ENCODE measurements at regions not wholly inside any gene's neighbourhood (a gene's known extent, or its start where the extent isn't known, plus 50 kb on each side); places are given as distances from the start of the nearest gene placed in this dataset.
"Not testable (repeated sequence)": the region's sequence is repeated elsewhere in the genome, so short reads cannot be mapped to it uniquely, and the experiment has no call there.

- Histone ChIP-seq H3K4me1 (peaks cover 0 to 17% (median 0%) of the 10 kb centered on the region in 9 donors), H3K36me3 (no peaks in the 10 kb centered on the region), H3K9me3 (peaks cover 0 to 7% (median 0%) of the 10 kb centered on the region in 11 donors), H3K27ac (peak overlapping the region in 5 of 10 donors; percentile 35 to 75 (median 62)), H3K27me3 (no peaks in the 10 kb centered on the region), H3K4me3 (no peak overlapping the region)
- TF ChIP-seq CTCF (IDR thresholded peaks at IDR 0.05), result no peak
- intact Hi-C loops (cut with DNase I), result no loop called here
- WGBS, 2 donors, result 31 to 37% methylated on average over 1 of the region's 1 CpG
- DNase-seq (no peak), ATAC-seq (peak in 6 of 8 donors; percentile 62 to 97 (median 85))
Observed at GRCh38 chr6:80956898-80957297, 795.6 kb downstream of the TENT5A start.

DNA sequence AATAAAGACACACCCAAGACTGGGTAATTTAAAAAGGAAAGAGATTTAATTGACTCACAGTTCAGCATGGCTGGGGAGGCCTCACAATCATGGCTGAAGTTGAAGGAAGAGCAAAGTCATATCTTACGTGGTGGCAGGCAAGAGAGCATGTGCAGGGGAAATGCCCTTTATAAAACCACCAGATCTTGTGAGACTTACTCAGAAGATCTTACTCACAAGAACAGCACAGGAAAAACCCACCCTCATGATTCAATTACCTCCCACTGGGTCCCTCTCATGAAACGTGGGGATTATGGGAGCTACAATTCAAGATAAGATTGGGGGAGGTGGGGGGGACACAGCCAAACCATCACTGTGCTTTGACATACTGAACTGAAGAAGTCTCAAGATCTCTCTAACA lies 800.0 kb downstream of the TENT5A start:
- DNase-seq; H3K27me3 ChIP-seq; H3K27ac ChIP-seq; H3K36me3 ChIP-seq; H3K4me3 ChIP-seq; ATAC-seq; H3K4me1 ChIP-seq; intact Hi-C loops (cut with DNase I); H3K9me3 ChIP-seq: not testable (repeated sequence)
- WGBS, 2 donors, result 59 to 64% methylated on average over 2 of the region's 2 CpGs

DNA sequence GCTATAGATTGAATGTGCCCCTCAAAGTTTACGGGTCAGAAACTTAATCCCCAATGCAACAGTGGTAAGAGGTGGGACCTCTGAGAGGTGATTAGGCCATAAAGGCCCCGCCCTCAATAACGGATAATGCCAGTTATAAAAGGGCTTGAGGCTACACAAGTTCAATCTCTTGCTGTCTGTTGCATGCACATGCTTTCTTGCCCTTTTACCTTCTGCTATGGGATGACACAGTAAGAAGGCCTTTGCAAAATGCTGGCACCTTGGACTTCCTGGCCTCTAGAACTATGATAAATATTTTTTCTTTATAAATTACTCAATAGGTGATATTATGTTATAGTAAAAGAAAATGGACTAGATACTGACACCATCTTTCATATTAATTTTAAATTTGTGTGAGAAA lies 806.1 kb downstream of the TENT5A start:
- TF ChIP-seq CTCF (IDR thresholded peaks at IDR 0.05), result no peak
- ATAC-seq (no peak), DNase-seq (no peak)
- Histone ChIP-seq H3K27me3 (no peaks in the 10 kb centered on the region), H3K36me3 (no peaks in the 10 kb centered on the region), H3K4me1 (peaks cover 0 to under 1% (median 0%) of the 10 kb centered on the region in 9 donors), H3K4me3 (no peak overlapping the region), H3K27ac (no peak overlapping the region), H3K9me3 (no peaks in the 10 kb centered on the region)
- 57 to 90% methylated on average over 3 of the region's 3 CpGs for WGBS, 2 donors
- intact Hi-C loops (cut with DNase I), result no loop called here

DNA sequence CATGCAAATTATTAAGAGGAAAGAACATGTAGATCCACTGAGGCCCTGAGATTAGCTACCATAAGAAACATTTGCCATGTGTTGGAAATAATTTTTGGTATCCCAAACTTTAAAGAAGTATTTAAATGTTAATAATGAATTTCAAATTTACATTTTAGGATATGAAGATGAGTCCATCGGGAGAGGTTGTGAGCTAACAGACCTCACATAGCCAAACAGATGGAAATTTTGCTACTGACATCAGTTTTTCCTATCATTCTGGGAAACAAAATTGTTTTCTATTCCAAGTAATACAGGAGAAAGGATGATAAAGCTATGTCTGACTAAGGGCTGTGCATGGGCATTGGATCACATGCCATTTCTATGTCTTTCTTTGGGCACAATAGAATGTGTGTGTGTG lies 809.6 kb downstream of the TENT5A start:
- no peaks in the 10 kb centered on the region for H3K27me3 ChIP-seq
- no peak overlapping the region for H3K4me3 ChIP-seq
- no peak for ATAC-seq
- DNase-seq, result no peak
- intact Hi-C loops (cut with DNase I), result no loop called here
- no peak for TF ChIP-seq CTCF (IDR thresholded peaks at IDR 0.05)
- H3K9me3 ChIP-seq, result no peaks in the 10 kb centered on the region
- H3K4me1 ChIP-seq, result peaks cover 0 to 8% (median 0%) of the 10 kb centered on the region in 9 donors
- 62 to 76% methylated on average over 1 of the region's 1 CpG for WGBS, 2 donors
- H3K36me3 ChIP-seq, result no peaks in the 10 kb centered on the region
- H3K27ac ChIP-seq, result no peak overlapping the region

- 82 to 84% methylated on average over 1 of the region's 1 CpG for WGBS, 2 donors
- Histone ChIP-seq H3K4me3 (no peak overlapping the region), H3K36me3 (no peaks in the 10 kb centered on the region), H3K27ac (no peak overlapping the region), H3K27me3 (no peaks in the 10 kb centered on the region), H3K9me3 (peaks cover 0 to 13% (median 0%) of the 10 kb centered on the region in 11 donors), H3K4me1 (peaks cover 0 to 8% (median 0%) of the 10 kb centered on the region in 9 donors)
- DNase-seq (no peak), ATAC-seq (no peak)
- intact Hi-C loops (cut with DNase I), result no loop called here
- no peak for TF ChIP-seq CTCF (IDR thresholded peaks at IDR 0.05)
Observed at GRCh38 chr6:80940976-80941375, 811.5 kb downstream of the TENT5A start.
